GM12875 (cell line): ENCODE measurements at regions not wholly inside any gene's neighbourhood (a gene's known extent, or its start where the extent isn't known, plus 50 kb on each side); places are given as distances from the start of the nearest gene placed in this dataset.

Source experiments
- H3K4me3 ChIP-seq: one replicate; pipeline ENCODE4 v1.5.1; 2011; ENCODE audit warnings: low read depth, low read length, control low read depth
- TF ChIP-seq, protein P1 (sequence below): IDR thresholded peaks from 2 replicates; pipeline ENCODE4 v1.5.1; 2011; ENCODE audit warnings: low read depth, mild to moderate bottlenecking, control low read depth, inconsistent platforms, low read length, moderate library complexity, borderline replicate concordance; ENCODE audit not compliant: insufficient read depth

DNA sequence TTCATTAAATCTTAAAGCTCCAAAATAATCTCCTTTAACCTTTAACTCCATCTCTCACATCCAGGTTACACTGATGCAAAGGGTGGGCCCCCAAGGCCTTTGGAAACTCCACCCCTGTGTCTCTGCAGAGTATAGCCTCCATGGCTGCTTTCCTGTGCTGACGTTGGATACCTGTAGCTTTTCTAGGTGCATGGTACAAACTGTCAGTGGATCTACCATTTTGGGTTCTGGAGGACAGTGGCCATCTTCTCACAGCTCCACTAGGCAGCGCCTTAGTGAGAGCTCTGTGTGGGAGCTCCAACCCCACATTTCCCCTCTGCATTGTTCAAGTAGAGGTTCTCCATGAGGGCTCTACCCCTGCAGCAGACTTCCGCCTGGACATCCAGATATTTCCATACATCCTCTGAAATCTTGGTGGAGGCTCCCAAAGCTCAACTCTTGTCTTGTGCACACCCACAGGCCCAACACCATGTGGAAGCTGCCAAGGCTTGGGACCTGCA is 162.2 kb downstream of the RASSF9 start:
- no peak overlapping the region for H3K4me3 ChIP-seq
- TF ChIP-seq, protein P1, sequence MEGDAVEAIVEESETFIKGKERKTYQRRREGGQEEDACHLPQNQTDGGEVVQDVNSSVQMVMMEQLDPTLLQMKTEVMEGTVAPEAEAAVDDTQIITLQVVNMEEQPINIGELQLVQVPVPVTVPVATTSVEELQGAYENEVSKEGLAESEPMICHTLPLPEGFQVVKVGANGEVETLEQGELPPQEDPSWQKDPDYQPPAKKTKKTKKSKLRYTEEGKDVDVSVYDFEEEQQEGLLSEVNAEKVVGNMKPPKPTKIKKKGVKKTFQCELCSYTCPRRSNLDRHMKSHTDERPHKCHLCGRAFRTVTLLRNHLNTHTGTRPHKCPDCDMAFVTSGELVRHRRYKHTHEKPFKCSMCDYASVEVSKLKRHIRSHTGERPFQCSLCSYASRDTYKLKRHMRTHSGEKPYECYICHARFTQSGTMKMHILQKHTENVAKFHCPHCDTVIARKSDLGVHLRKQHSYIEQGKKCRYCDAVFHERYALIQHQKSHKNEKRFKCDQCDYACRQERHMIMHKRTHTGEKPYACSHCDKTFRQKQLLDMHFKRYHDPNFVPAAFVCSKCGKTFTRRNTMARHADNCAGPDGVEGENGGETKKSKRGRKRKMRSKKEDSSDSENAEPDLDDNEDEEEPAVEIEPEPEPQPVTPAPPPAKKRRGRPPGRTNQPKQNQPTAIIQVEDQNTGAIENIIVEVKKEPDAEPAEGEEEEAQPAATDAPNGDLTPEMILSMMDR, result no peak

DNA sequence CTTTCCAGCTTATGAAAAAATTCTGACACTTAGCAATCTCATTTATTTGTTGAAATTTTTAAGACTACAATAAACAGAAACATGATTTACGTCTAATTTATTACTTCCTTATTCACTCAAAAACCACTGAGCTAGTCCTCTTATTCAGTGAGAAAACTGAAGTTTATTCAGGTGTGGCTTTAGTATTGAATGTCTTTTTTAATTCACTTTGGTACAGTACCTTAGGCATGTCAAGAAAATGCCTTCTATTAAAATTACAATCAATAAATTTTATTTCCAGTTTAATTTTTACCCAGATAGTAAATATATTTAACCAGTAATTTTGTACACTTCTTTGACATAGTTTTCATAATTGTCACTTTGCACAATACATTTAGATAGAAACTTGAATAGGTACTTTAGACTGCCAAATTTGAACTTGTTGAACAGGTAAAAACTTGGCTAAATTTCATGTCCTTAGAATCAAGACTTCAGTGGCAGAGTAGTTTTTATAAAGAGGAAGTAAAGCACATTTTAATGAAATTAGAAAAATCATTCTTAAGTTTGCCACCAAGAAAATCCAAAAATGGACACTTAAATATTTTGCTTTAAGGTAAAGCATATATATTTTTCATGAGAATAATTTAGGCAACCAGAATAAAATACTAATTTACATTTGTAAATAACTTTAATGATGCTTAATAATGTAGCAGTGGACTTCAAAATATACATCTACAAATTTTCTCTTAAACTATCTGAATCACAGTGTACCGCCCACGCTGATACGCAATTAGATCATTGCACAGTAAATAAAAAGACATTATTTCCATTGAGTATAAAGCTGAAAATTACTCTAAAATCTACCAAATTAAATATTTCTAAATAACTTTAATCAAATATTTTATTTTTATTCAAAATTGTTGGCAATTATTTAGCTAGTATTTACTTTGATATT is 159.1 kb downstream of the RASSF9 start:
- TF ChIP-seq, protein P1, result no peak
- H3K4me3 ChIP-seq, result no peak overlapping the region

DNA sequence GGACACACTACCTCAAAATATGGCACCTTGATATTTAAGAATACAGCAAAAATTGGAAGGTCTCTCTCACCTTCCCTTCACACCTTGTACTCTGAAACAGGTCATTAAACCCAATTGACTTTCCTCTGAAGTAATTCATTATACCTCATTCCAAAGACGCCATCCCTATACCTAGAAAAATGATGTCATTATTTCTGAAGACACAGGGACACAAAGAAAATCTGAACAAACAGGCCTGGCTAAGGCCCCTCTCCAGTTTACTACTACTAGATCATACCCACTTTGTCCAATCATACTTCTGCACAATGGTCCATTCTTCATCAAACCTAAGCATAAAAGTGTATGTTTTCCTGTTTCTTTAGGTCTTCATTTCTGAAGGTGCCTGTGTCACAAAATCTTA is 156.9 kb downstream of the RASSF9 start:
- TF ChIP-seq, protein P1, result no peak
- H3K4me3 ChIP-seq, result no peak overlapping the region

DNA sequence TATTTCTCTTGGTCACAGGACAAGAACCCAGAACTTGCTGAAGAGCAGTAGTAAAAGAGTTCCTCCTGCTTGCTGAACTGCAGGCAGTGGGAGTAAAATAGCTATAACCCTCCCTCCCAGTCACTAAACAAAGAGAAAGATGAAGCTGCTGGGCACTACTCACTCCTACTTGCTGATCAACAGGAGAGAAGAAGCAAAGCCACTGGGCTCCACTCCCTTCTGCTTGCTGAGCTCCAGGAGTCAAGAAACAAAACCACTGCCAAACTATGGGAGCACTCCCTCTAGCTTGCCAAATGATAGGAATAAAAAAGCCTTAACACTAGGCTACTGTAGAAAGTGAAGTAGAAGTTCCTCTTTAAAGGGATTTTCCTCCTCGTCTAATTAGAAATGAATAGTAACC is 155.3 kb downstream of the RASSF9 start:
- H3K4me3 ChIP-seq, result no peak overlapping the region
- TF ChIP-seq, protein P1, result no peak

DNA sequence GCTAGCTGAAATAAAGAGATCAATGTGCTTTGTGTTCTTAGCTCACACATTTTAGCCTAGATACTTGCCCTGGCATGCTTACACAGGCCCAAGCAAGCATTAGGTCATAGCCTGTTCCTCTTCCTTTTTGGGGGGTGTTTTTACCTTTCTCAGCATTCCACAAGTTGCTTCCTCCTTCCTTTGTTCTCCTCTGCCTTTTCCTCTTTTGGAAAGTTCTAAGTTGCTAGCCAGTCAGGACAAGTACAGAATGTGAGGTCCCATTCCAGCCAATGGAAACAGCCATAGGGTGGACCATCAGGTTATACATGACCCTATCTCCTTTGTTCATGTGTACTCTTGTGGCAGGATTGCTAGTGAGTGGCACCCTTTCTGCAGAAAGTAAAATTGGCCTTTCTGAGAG is 154.9 kb downstream of the RASSF9 start:
- no peak overlapping the region for H3K4me3 ChIP-seq
- TF ChIP-seq, protein P1, result no peak

DNA sequence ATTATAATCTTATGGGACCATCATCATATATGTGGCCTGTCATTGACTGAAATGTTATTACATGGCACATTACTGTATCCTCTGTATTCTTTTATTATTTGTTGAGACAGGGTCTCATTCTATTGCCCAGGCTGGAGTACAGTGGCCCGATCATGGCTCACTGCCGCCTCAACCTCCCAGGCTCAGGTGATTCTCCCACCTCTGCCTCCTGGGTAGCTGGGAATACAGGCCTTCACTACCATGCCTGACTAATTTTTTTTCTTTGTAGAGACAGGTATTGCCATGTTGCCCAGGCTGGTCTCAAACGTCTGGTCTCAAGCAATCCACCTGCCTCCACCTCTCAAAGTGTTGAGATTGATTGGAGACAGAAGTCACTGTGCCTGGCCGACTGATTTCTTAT is 153.2 kb downstream of the RASSF9 start:
- TF ChIP-seq, protein P1, result no peak
- no peak overlapping the region for H3K4me3 ChIP-seq

DNA sequence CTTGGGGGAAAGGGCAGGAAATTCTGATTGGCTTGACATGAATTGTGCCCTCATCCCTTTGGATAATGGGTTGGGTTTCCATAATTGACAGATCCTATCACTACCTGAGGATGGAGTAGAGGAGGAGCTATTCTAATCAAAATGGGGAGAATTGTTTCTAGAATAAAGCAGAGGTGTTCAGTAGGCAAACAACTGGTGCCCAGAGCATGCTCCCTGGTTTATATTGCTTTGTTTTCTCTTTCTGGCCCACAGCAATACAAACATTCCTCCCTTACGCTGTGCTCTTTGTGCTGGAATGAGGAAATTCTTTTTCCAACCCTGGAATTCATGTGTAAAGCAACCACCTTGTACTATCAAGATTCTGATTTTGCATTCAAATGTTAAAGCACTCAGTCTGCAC is 147.4 kb downstream of the RASSF9 start:
- TF ChIP-seq, protein P1, result no peak
- no peak overlapping the region for H3K4me3 ChIP-seq
